RWPE2 (cell line): ENCODE measurements at regions not wholly inside any gene's neighbourhood (a gene's known extent, or its start where the extent isn't known, plus 50 kb on each side); places are given as distances from the start of the nearest gene placed in this dataset.
A peak's percentile ranks its signal among the peaks of the same experiment; 100 is the strongest.

Experiments used
- ATAC-seq: fragments of 200-7000 bp; cut with Tn5 transposase; 3 replicates; pipeline ENCODE4 v1.9.1; 2021; ENCODE audit warnings: low read depth
- DNase-seq: peaks from one replicate; pipeline ENCODE4 v3.0.0-alpha.2; 2020; ENCODE audit warnings: low spot score
- H3K27ac ChIP-seq: fragments of 450-650 bp; 2 replicates; pipeline ENCODE4 v1.5.1; 2017; ENCODE audit warnings: mild to moderate bottlenecking; ENCODE audit not compliant: poor library complexity, severe bottlenecking
- H3K27me3 ChIP-seq: fragments of 250-450 bp; sonication (Bioruptor Pico); 2 replicates; pipeline ENCODE4 v1.5.1; 2021; ENCODE audit warnings: mild to moderate bottlenecking, moderate library complexity; ENCODE audit not compliant: insufficient read depth, poor library complexity, severe bottlenecking
- H3K36me3 ChIP-seq: fragments of 250-450 bp; sonication (Bioruptor Pico); 2 replicates; pipeline ENCODE4 v1.5.1; 2020; ENCODE audit warnings: low read depth, mild to moderate bottlenecking, moderate library complexity
- H3K4me1 ChIP-seq: fragments of 250-450 bp; sonication (Bioruptor Pico); 2 replicates; pipeline ENCODE4 v1.5.1; 2021; ENCODE audit warnings: mild to moderate bottlenecking, moderate library complexity; ENCODE audit not compliant: insufficient read depth, poor library complexity, severe bottlenecking
- H3K4me3 ChIP-seq: fragments of 250-450 bp; sonication (Bioruptor Pico); 2 replicates; pipeline ENCODE4 v1.5.1; 2021; ENCODE audit warnings: mild to moderate bottlenecking, moderate library complexity; ENCODE audit not compliant: severe bottlenecking
- H3K9me3 ChIP-seq: fragments of 250-450 bp; sonication (Bioruptor Pico); 2 replicates; pipeline ENCODE4 v1.5.1; 2021; ENCODE audit warnings: mild to moderate bottlenecking, moderate library complexity; ENCODE audit not compliant: severe bottlenecking
- CTCF ChIP-seq: fragments of 450-650 bp; IDR thresholded peaks from one replicate; pipeline ENCODE4 v1.5.1; 2017; ENCODE audit warnings: mild to moderate bottlenecking, moderate library complexity; ENCODE audit not compliant: poor library complexity, severe bottlenecking

- H3K27me3 ChIP-seq: no peaks in the 10 kb centered on the region
- no peak for TF ChIP-seq CTCF
- no peak for ATAC-seq
- H3K27ac ChIP-seq: no peak overlapping the region
- H3K4me1 ChIP-seq: no peaks in the 10 kb centered on the region
- H3K9me3 ChIP-seq: no peaks in the 10 kb centered on the region
- DNase-seq: no peak
- no peaks in the 10 kb centered on the region for H3K36me3 ChIP-seq
- H3K4me3 ChIP-seq: no peak overlapping the region
Measured at GRCh38 chr15:62592920-62593319, 427.8 kb upstream of the C2CD4B start.

- DNase-seq (no peak), ATAC-seq (peak; percentile 42; the same call in 1 of the 3 replicates)
- H3K27me3 ChIP-seq: no peaks in the 10 kb centered on the region
- H3K4me3 ChIP-seq: no peak overlapping the region
- no peaks in the 10 kb centered on the region for H3K4me1 ChIP-seq
- H3K36me3 ChIP-seq: no peaks in the 10 kb centered on the region
- no peak overlapping the region for H3K27ac ChIP-seq
- no peaks in the 10 kb centered on the region for H3K9me3 ChIP-seq
- TF ChIP-seq CTCF: no peak
Measured at GRCh38 chr15:62593681-62594399, 428.8 kb upstream of the C2CD4B start.

GRCh38 chr15:62598217-62598616 lies 433.1 kb upstream of the C2CD4B start:
- no peak for DNase-seq
- TF ChIP-seq CTCF: no peak
- Histone ChIP-seq H3K9me3 (no peaks in the 10 kb centered on the region), H3K27ac (no peak overlapping the region), H3K4me3 (no peak overlapping the region), H3K36me3 (no peaks in the 10 kb centered on the region), H3K4me1 (peaks cover 17% of the 10 kb centered on the region), H3K27me3 (no peaks in the 10 kb centered on the region)
- ATAC-seq: no peak

- no peak for DNase-seq
- Histone ChIP-seq H3K27ac (no peak overlapping the region), H3K9me3 (no peaks in the 10 kb centered on the region), H3K4me1 (peaks cover 27% of the 10 kb centered on the region), H3K36me3 (no peaks in the 10 kb centered on the region), H3K4me3 (no peak overlapping the region), H3K27me3 (no peaks in the 10 kb centered on the region)
- no peak for TF ChIP-seq CTCF
- ATAC-seq: no peak
Measured at GRCh38 chr15:62599791-62600777, 435.0 kb upstream of the C2CD4B start.
